Subcutaneous abdominal adipose tissue (tissue), 5 donors: ENCODE measurements at regions not wholly inside any gene's neighbourhood (a gene's known extent, or its start where the extent isn't known, plus 50 kb on each side); places are given as distances from the start of the nearest gene placed in this dataset.

Source experiments
- H3K27ac ChIP-seq: one replicate; pipeline ENCODE4 v1.7.0; 2013; ENCODE audit warnings: low read depth, mild to moderate bottlenecking, inconsistent platforms, low read length, moderate library complexity
- H3K27me3 ChIP-seq, 5 donors: one replicate each; pipeline ENCODE4 v1.7.0; 2013; ENCODE audit warnings: low read length in 5 of 5, inconsistent platforms in 1 of 5; ENCODE audit not compliant: control insufficient read depth in 5 of 5, insufficient read depth in 4 of 5
- H3K36me3 ChIP-seq, 5 donors: one replicate each; pipeline ENCODE4 v1.7.0; 2013; ENCODE audit warnings: low read length in 5 of 5; ENCODE audit not compliant: control insufficient read depth in 5 of 5, insufficient read depth in 5 of 5
- H3K4me1 ChIP-seq, 5 donors: one replicate each; pipeline ENCODE4 v1.7.0; 2013; ENCODE audit warnings: low read length in 5 of 5, mild to moderate bottlenecking in 3 of 5, moderate library complexity in 1 of 5; ENCODE audit not compliant: control insufficient read depth in 5 of 5, insufficient read depth in 5 of 5
- H3K4me3 ChIP-seq, 5 donors: one replicate each; pipeline ENCODE4 v1.7.0; 2013; ENCODE audit warnings: low read length in 5 of 5, low read depth in 1 of 5
- H3K9ac ChIP-seq, 5 donors: one replicate each; pipeline ENCODE4 v1.7.0; 2013; ENCODE audit warnings: low read length in 5 of 5, mild to moderate bottlenecking in 4 of 5, moderate library complexity in 3 of 5
- H3K9me3 ChIP-seq, 5 donors: one replicate each; pipeline ENCODE4 v1.7.0; 2013; ENCODE audit warnings: low read length in 5 of 5; ENCODE audit not compliant: control insufficient read depth in 5 of 5
- donor health status: healthy.
- donor health status: healthy.
- donor health status: healthy.
- donor health status: healthy.
- donor health status: healthy.

- Histone ChIP-seq H3K27me3 (no peaks in the 10 kb centered on the region), H3K9ac (no peak overlapping the region), H3K36me3 (no peaks in the 10 kb centered on the region), H3K4me1 (no peaks in the 10 kb centered on the region), H3K27ac (no peak overlapping the region), H3K9me3 (no peaks in the 10 kb centered on the region), H3K4me3 (no peak overlapping the region)
Measured at GRCh38 chr18:1475867-1476266, 571.2 kb downstream of the ADCYAP1 start.

GRCh38 chr18:1480309-1480708 is 575.6 kb downstream of the ADCYAP1 start:
- Histone ChIP-seq H3K9ac (no peak overlapping the region), H3K9me3 (no peaks in the 10 kb centered on the region), H3K27me3 (no peaks in the 10 kb centered on the region), H3K4me3 (no peak overlapping the region), H3K36me3 (no peaks in the 10 kb centered on the region), H3K27ac (no peak overlapping the region), H3K4me1 (no peaks in the 10 kb centered on the region)

GRCh38 chr18:1481577-1481976 is 576.9 kb downstream of the ADCYAP1 start:
- no peaks in the 10 kb centered on the region for H3K4me1 ChIP-seq
- no peak overlapping the region for H3K9ac ChIP-seq
- no peak overlapping the region for H3K27ac ChIP-seq

GRCh38 chr18:1483385-1483784 is 578.7 kb downstream of the ADCYAP1 start:
- no peaks in the 10 kb centered on the region for H3K36me3 ChIP-seq
- H3K9me3 ChIP-seq, result no peaks in the 10 kb centered on the region
- H3K4me3 ChIP-seq, result no peak overlapping the region
- no peak overlapping the region for H3K9ac ChIP-seq
- H3K27me3 ChIP-seq, result no peaks in the 10 kb centered on the region
- no peaks in the 10 kb centered on the region for H3K4me1 ChIP-seq
- H3K27ac ChIP-seq, result no peak overlapping the region

More at GRCh38 chr18:1481577-1481976, 576.9 kb downstream of the ADCYAP1 start:
- Histone ChIP-seq H3K4me3 (no peak overlapping the region), H3K9me3 (no peaks in the 10 kb centered on the region), H3K27me3 (no peaks in the 10 kb centered on the region), H3K36me3 (no peaks in the 10 kb centered on the region)

- Histone ChIP-seq H3K9ac (no peak overlapping the region), H3K36me3 (no peaks in the 10 kb centered on the region)
Measured at GRCh38 chr18:1487457-1487856, 582.8 kb downstream of the ADCYAP1 start.

GRCh38 chr18:1488394-1488793 is 583.7 kb downstream of the ADCYAP1 start:
- no peak overlapping the region for H3K27ac ChIP-seq
- H3K9ac ChIP-seq, result no peak overlapping the region
- no peaks in the 10 kb centered on the region for H3K9me3 ChIP-seq
- H3K4me1 ChIP-seq, result no peaks in the 10 kb centered on the region
- H3K27me3 ChIP-seq, result no peaks in the 10 kb centered on the region
- no peaks in the 10 kb centered on the region for H3K36me3 ChIP-seq
- H3K4me3 ChIP-seq, result no peak overlapping the region

More at GRCh38 chr18:1487457-1487856, 582.8 kb downstream of the ADCYAP1 start:
- Histone ChIP-seq H3K27ac (no peak overlapping the region), H3K9me3 (no peaks in the 10 kb centered on the region), H3K4me1 (no peaks in the 10 kb centered on the region), H3K27me3 (no peaks in the 10 kb centered on the region), H3K4me3 (no peak overlapping the region)

GRCh38 chr18:1488957-1489356 is 584.3 kb downstream of the ADCYAP1 start:
- Histone ChIP-seq H3K9ac (no peak overlapping the region), H3K27me3 (no peaks in the 10 kb centered on the region), H3K27ac (no peak overlapping the region), H3K4me1 (no peaks in the 10 kb centered on the region), H3K4me3 (no peak overlapping the region), H3K9me3 (no peaks in the 10 kb centered on the region), H3K36me3 (no peaks in the 10 kb centered on the region)

GRCh38 chr18:1495387-1495786 is 590.7 kb downstream of the ADCYAP1 start:
- no peak overlapping the region for H3K4me3 ChIP-seq
- H3K9me3 ChIP-seq, result no peaks in the 10 kb centered on the region
- no peak overlapping the region for H3K9ac ChIP-seq
- no peak overlapping the region for H3K27ac ChIP-seq
- H3K36me3 ChIP-seq, result no peaks in the 10 kb centered on the region
- no peaks in the 10 kb centered on the region for H3K4me1 ChIP-seq
- H3K27me3 ChIP-seq, result no peaks in the 10 kb centered on the region

- H3K4me1 ChIP-seq, result no peaks in the 10 kb centered on the region
- H3K4me3 ChIP-seq, result no peak overlapping the region
- H3K27ac ChIP-seq, result no peak overlapping the region
- no peaks in the 10 kb centered on the region for H3K9me3 ChIP-seq
- no peaks in the 10 kb centered on the region for H3K36me3 ChIP-seq
- H3K9ac ChIP-seq, result no peak overlapping the region
- no peaks in the 10 kb centered on the region for H3K27me3 ChIP-seq
Measured at GRCh38 chr18:1496096-1496495, 591.4 kb downstream of the ADCYAP1 start.

GRCh38 chr18:1498216-1498615 is 593.5 kb downstream of the ADCYAP1 start:
- H3K27me3 ChIP-seq, result no peaks in the 10 kb centered on the region
- H3K9me3 ChIP-seq, result no peaks in the 10 kb centered on the region
- no peaks in the 10 kb centered on the region for H3K36me3 ChIP-seq
- H3K9ac ChIP-seq, result no peak overlapping the region
- H3K4me1 ChIP-seq, result no peaks in the 10 kb centered on the region
- no peak overlapping the region for H3K4me3 ChIP-seq
- no peak overlapping the region for H3K27ac ChIP-seq

GRCh38 chr18:1499265-1499664 is 594.6 kb downstream of the ADCYAP1 start:
- H3K27ac ChIP-seq, result no peak overlapping the region

More at GRCh38 chr18:1499265-1499664, 594.6 kb downstream of the ADCYAP1 start:
- H3K9ac ChIP-seq, result no peak overlapping the region
- H3K4me1 ChIP-seq, result no peaks in the 10 kb centered on the region
- H3K36me3 ChIP-seq, result no peaks in the 10 kb centered on the region
- no peaks in the 10 kb centered on the region for H3K27me3 ChIP-seq
- no peaks in the 10 kb centered on the region for H3K9me3 ChIP-seq
- H3K4me3 ChIP-seq, result no peak overlapping the region
